GM23248 (cell line): ENCODE measurements at regions not wholly inside any gene's neighbourhood (a gene's known extent, or its start where the extent isn't known, plus 50 kb on each side); places are given as distances from the start of the nearest gene placed in this dataset.

Experiments
- EZH2 ChIP-seq: fragments of 200-600 bp; sonication (generic); IDR thresholded peaks from 2 replicates; pipeline ENCODE4 v1.6.1; 2018; ENCODE audit warnings: antibody characterized with exemption, mild to moderate bottlenecking; ENCODE audit not compliant: insufficient read depth, poor library complexity, severe bottlenecking
- EZH2phosphoT487 ChIP-seq: fragments of 200-600 bp; sonication (generic); IDR thresholded peaks from 2 replicates; pipeline ENCODE4 v1.6.1; 2018; ENCODE audit warnings: antibody characterized with exemption, moderate library complexity, mild to moderate bottlenecking, low read depth; ENCODE audit not compliant: insufficient read depth

DNA sequence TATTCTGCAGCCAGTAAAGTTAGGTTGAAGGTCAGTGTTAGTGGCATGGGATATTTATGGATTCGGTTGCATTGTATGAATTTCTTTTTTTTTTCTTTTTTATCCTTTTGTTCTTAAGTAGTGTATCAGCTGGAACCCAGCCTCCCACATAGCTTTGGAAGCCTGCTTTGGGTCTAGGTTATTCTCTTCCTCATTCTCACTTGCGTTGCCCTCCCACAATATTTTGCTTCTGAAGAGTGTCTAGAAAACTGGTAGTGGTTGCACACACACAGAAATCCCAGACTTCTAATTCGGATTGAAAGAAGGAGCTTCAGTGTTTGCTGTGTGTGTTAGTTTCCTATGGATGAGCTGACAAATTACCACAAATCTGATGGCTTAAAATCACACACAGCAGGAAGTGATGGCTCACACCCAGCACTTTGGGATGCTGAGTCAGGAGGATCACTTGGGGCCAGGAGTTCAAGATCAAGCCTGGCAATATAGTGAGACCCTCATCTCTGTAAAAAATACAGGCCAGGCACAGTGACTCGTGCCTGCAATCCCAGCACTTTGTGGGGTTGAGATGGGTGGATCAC is 104.8 kb downstream of the ARL4C start:
- TF ChIP-seq EZH2: no peak
- no peak for TF ChIP-seq EZH2phosphoT487
